GM19240 (cell line): ENCODE measurements at regions not wholly inside any gene's neighbourhood (a gene's known extent, or its start where the extent isn't known, plus 50 kb on each side); places are given as distances from the start of the nearest gene placed in this dataset.
"Not testable (repeated sequence)": the region's sequence is repeated elsewhere in the genome, so short reads cannot be mapped to it uniquely, and the experiment has no call there.

Source experiments
- DNase-seq: peaks from one replicate; pipeline ENCODE4 v3.0.0; 2011; ENCODE audit warnings: low spot score; ENCODE audit not compliant: insufficient read length

- no peak for DNase-seq
Measured at GRCh38 chr1:29409616-29410015, 173.3 kb downstream of the PTPRU start.

GRCh38 chr1:29408831-29409605 is 172.7 kb downstream of the PTPRU start:
- no peak for DNase-seq

GRCh38 chr1:29406814-29407213 is 170.5 kb downstream of the PTPRU start:
- DNase-seq = no peak

GRCh38 chr1:29400203-29400602 is 163.9 kb downstream of the PTPRU start:
- not testable (repeated sequence) for DNase-seq

DNA sequence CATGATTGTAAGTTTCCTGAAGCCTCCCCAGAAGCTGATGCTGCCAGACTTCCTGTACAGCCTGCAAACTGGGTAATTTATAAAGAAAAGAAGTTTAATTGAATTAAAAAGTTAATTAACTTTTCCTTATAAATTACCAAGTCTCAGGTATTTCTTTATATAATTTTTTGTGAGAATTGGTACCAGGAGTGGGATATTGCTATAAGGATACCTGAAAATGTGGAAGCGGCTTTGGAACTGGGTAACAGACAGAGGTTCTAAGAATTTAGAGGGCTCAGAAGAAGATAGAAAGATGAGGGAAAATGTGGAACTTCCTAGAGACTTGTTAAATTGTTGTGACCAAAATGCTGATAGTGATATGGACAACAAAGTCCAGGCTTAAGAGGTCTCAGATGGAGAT is 163.1 kb downstream of the PTPRU start:
- DNase-seq = no peak

GRCh38 chr1:29398431-29398830 is 162.1 kb downstream of the PTPRU start:
- no peak for DNase-seq

GRCh38 chr1:29397981-29398380 is 161.7 kb downstream of the PTPRU start:
- DNase-seq = no peak

DNA sequence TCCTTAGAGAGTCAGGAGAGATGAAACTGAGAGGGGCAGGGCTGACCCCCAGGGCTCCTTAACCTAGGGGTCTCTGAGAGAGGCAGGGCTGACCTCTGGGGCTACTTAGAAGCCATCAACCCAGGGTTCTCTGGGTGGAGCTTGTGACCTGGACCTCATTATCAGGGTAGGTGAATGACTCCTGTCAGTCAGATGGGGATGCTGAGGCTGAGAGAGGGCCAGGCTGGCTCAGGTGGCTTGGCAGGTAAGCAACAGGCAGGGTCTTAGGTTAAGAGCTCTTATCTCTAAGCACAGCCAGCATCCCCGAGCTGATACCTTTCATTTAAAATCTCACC is 160.9 kb downstream of the PTPRU start:
- DNase-seq = no peak

DNA sequence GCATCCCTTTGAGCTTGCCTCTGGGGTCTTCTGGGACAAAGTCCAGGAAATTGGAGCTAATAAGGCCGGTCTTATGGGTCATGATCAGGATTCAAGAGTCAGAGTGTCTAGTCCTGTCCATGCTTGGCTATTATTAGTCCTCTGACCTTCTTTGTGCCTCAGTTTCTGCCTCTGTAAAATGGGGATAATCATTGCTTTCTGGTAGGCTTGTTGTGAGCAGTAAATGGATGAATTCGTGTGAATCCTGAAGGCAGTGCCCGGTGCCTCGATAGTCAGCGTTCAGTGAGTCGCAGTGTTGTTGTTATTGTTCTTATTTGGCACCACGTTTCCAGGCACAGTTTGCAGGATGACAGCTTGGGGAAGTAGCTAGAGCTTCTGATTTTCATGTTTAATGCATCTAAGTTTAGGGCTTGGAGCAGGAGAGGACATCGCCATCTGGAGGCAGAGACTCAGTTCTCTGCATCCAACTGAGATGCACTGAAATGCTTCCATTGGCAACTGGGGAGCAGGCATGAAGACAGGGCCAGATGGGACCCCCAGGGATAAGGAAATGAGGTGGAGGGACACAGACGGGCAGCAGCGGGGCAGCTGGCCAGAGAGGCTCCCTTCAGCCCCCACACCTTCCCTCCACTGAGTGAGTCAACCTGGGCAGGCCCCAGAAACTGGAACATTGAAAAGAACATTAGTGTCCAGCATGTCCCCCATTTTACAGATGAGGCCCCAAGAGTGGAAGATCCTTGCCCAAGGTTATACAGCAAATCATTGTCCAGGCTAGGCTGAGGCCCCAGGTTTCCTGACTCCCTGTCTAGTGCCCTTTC is 160.3 kb downstream of the PTPRU start:
- no peak for DNase-seq

DNA sequence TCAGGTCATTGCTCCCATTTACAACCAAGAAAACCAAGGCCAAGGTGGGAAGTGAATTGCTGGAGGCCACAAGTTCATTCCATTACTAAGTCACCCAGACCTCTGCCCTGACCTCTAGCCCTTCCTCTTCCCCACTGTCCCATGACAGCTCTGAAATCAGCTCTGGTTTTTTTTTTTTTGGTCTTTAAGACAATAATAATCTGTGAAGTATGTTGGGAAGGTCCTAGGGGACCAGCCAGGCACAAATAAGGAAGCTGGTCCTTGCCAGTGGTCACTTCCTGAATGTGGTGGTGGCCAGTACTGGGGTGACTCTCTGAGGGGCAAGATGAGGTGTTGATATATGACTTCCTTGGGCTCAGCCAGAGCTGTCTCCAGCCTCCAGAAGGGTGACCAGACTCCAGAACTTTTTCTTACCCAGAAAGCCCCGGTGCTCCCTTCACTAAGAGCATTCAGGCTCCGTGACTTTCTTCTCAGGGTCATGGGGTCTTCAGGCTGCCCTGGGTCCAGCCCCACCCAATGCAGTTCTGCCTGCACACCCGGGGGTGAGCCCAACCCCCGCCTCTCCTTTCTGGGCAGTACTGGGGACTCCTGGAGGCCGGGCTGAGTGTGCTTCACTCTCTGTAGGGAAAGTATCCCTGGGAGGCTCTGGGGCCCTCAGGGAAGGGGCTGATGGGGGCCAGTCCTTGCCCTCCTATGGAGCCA is 159.6 kb downstream of the PTPRU start:
- DNase-seq = no peak

DNA sequence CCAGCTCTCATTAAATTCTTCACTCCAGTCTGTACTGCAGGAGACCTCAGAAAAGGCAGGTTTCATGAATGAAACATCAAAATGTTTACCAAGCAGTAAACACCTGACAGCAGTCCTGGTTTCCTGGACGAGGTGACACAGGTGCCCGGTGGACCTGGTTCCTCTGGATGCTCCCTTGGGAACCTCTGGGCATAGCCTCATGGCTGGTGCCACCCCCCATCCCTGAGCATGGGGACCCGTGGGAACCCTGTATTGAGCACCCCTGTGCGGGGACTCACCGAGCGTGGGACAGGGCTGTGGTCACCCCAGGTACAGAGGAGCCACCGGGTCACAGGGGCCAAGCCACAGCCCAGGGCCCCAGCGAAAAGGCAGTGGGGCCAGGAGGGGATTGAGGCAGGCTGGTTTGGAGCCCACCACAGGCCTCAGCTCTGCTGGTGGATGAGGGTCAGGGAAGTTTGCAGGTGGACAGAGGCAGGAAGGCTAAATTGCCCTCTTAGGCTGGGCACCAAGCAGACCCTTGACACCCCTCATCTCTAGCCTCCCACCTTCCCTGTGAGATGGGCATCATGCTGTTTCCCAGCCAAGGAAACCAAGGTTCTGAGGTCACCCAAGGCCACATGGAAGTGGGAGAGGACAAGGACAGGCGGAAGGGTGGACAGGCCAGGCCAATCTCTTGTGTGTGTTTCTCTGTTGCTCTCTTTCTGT is 158.4 kb downstream of the PTPRU start:
- no peak for DNase-seq

DNA sequence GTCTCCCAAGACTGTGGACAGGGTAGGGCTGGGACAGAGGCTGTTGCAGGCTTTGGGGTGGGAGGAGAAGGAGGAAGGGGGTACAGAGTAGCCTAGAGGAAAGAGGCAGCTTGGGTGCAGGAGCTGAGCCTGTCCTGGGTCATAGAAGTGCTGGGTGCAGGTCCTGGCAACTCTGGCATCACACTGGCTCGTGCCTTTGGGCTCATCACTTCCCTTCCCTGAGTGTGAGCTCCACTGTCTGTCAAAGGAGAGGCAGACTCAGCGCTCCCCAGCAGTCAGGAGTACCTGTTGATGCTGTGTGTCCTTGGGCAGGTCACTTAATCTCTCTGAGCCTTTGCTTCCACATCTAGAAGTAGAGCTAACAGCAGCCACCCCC is 157.1 kb downstream of the PTPRU start:
- DNase-seq = no peak

GRCh38 chr1:29392486-29393450 is 156.4 kb downstream of the PTPRU start:
- no peak for DNase-seq

DNA sequence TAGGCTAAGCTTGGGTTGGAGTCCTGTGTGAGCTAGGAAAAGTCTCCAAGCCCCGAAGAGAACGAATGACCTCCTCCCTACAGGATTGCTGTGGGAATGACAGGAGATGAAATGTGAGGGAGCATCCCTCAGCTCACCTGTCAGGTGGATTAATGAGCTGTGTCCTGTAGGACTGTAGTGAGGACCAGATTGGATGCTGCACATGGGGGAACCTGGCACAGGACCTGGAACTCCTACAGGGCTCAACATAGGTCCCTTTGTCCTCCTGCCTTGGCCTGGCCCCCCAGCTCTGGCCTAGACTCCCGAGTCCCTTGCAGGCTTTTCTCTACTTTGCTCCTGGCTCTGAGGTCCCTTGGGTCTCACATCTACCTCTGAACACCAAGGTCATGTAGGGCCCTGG is 155.7 kb downstream of the PTPRU start:
- no peak for DNase-seq

- no peak for DNase-seq
Measured at GRCh38 chr1:29391362-29391880, 155.1 kb downstream of the PTPRU start.

DNA sequence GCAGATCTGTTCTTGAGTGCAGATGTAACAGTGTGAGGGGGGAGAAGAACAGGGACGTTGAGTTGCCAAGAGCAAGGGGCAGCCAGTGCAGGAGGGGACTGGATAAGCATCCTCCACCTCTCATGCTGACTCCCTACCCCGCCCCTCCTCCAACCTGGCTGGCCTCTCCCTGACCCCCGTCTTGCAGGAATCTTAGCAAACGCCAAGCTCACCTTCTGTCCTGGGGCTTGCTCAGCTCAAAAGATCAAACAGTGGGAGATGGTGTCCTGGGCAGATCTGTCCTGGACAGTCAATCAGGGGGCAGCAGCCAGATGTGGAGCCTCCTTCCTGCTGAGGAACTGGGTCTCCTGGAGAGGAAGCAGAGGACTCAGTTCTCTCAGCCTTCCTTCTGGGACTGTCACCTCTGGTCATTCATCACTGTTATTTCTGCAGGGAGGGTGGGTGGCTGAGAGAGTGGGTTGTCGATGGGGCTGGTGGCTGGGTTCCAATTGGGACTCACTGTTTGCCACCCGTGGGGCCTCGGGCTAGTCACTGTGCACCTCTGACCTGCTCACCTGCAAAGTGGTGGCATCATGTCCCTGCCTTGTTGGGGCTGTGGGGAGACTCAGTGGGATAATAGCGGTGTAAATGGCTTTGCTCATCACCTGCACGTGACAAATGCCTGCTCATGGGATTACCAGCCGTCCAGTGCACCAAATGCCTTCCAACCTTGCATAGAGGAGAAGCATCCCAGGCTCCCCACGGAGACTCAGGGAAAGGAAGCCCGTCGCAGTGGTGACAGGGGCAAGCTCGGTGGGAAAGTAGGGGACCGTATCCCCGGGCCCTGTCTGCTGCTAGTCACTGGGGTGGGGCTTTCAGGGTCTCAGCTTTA is 154.4 kb downstream of the PTPRU start:
- DNase-seq = no peak

DNA sequence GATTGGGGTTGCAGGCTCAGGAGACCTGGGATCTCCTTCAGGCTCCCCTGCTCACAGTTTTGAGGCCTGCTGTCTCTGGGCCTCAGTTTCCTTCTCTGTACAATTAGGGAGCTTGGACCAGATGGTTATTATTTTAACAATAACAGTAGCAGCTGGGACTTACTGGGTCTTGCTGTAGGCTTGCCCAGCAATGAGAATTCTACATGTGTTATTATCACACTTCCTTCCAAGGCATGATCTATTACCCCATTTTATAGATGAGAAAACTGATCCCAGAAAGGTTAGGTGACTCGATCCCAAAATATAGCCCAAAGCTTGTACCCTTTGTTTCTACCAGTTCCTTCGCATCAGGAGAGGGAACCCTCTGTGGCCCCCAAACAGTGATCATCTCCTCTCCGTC is 153.8 kb downstream of the PTPRU start:
- no peak for DNase-seq

DNA sequence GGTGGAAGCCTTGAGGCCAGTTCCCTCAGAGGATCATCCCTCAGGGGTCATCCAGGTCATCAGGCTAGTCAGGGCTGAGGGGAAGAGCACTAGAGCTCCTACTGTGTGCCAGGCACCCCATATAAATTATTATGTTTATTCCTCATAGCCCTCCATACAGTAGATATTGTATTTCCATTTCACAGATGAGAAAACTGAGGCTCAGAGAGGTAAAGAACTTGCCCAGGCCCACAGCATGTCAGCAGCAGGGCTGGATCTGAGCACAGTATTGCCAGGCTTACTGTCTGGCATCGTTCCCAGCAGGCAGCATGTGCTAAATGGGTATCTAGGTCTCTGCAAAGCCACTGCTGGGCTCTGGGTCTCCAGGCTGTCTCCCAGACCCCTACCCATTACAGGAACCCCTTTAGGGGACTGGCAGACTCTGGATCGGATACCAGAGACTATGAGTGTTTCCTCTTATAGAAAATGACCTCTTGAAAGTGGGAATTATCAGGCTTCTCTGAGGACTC is 153.3 kb downstream of the PTPRU start:
- no peak for DNase-seq

DNA sequence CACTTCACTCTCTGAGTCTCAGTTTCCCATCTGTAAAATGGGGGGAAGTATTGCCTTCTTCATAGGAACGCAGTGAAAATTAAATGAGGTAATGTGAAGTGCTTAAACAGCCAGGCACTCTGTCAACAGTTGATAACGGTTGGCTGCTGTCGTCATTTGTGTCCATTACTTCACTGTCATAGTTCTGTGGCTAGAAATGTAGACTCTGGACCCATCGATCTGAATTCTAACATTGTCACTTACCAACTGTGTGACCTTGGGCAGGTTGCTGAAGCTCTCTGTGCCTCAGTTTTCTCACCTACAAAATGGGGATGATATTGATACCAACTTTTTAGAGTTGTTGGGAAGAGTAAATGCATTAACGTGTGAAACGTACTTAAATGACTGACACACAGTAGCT is 152.6 kb downstream of the PTPRU start:
- DNase-seq = no peak
